A549 (cell line): ENCODE measurements at regions not wholly inside any gene's neighbourhood (a gene's known extent, or its start where the extent isn't known, plus 50 kb on each side); places are given as distances from the start of the nearest gene placed in this dataset.
"Not testable (repeated sequence)": the region's sequence is repeated elsewhere in the genome, so short reads cannot be mapped to it uniquely, and the experiment has no call there.

Experiments used
- ATAC-seq, 2 experiments: fragments of 200-7000 bp in 1 of 2; fragments of >200 bp in 1 of 2; cut with Nextera tagmentation in 1 of 2; cut with Tn5 transposase in 1 of 2; 3 replicates each; pipeline versions ENCODE4 v1.8.0 to v1.9.1; 2018 to 2020; ENCODE audit warnings: mild to moderate bottlenecking in 1 of 2, moderate library complexity in 1 of 2
- CTCF ChIA-PET: fragments of 300-600 bp; sonication (Branson Sonifier 250); formaldehyde crosslinking; extraction: SDS; loops from one replicate; lab custom pipeline; 2021; ENCODE audit warnings: antibody characterized with exemption, inconsistent platforms; lab: Yijun Ruan, JAX
- POLR2A ChIA-PET: fragments of 350-600 bp; formaldehyde crosslinking; extraction: SDS; loops from one replicate; lab custom pipeline; 2021; ENCODE audit warnings: antibody characterized with exemption, inconsistent platforms; lab: Yijun Ruan, JAX
- DNase-seq, 2 experiments: peaks; one replicate each; pipeline versions ENCODE4 v3.0.0 to v3.0.0-alpha.2; 2011 to 2016; ENCODE audit warnings: low read depth in 1 of 2, low spot score in 1 of 2
- FAIRE-seq: peaks from 2 replicates; lab custom pipeline; 2011; peaks lifted over from hg19 to GRCh38; lab: Jason Lieb, UNC
- H3K27ac ChIP-seq, 2 experiments: fragments of >200 bp; sonication (Bioruptor Twin); formaldehyde crosslinking; 3 replicates each; pipeline ENCODE4 v1.5.1; 2016 to 2017
- H3K4me1 ChIP-seq: fragments of >200 bp; sonication (Bioruptor Twin); formaldehyde crosslinking; 3 replicates; pipeline ENCODE4 v1.6.1; 2016
- H3K4me2 ChIP-seq: fragments of >200 bp; sonication (Bioruptor Twin); formaldehyde crosslinking; 3 replicates; pipeline ENCODE4 v1.6.1; 2016
- H3K4me3 ChIP-seq: fragments of >200 bp; sonication (Bioruptor Twin); formaldehyde crosslinking; 3 replicates; pipeline ENCODE4 v1.5.1; 2016
- H3K9me3 ChIP-seq: fragments of >200 bp; sonication (Bioruptor Twin); formaldehyde crosslinking; 3 replicates; pipeline ENCODE4 v1.6.1; 2016
- BHLHE40 ChIP-seq: IDR thresholded peaks from 2 replicates; pipeline ENCODE4 v1.6.1; 2012; ENCODE audit warnings: low read depth, low read length, inconsistent platforms
- CBX8 ChIP-seq: fragments of 200-600 bp; sonication (generic); IDR thresholded peaks from 2 replicates; pipeline ENCODE4 v1.6.1; 2016
- CHD2 ChIP-seq: fragments of 150-350 bp; IDR thresholded peaks from 2 replicates; pipeline ENCODE4 v1.6.1; 2014; ENCODE audit warnings: low read length; ENCODE audit not compliant: partially characterized antibody
- CHD4 ChIP-seq: fragments of 200-600 bp; sonication (generic); IDR thresholded peaks from 2 replicates; pipeline ENCODE4 v1.6.1; 2016; ENCODE audit warnings: antibody characterized with exemption, mild to moderate bottlenecking, borderline replicate concordance
- E2F6 ChIP-seq: IDR thresholded peaks from 2 replicates; pipeline ENCODE4 v1.6.1; 2012; ENCODE audit warnings: low read depth, borderline replicate concordance
- ESRRA ChIP-seq: fragments of 150-350 bp; IDR thresholded peaks from 2 replicates; pipeline ENCODE4 v1.6.1; 2014; ENCODE audit warnings: mild to moderate bottlenecking, low read length, borderline replicate concordance
- FOXS1 ChIP-seq: fragments of 250-450 bp; sonication (Bioruptor Pico); IDR thresholded peaks from 2 replicates; pipeline ENCODE4 v1.5.0; 2020; ENCODE audit warnings: mild to moderate bottlenecking, moderate library complexity
- HDAC2 ChIP-seq: fragments of 200-600 bp; sonication (generic); IDR thresholded peaks from 2 replicates; pipeline ENCODE4 v1.6.1; 2016
- HOXA7 ChIP-seq: fragments of 250-450 bp; sonication (Bioruptor Pico); IDR thresholded peaks from 2 replicates; pipeline ENCODE4 v1.5.0; 2020; ENCODE audit warnings: mild to moderate bottlenecking, moderate library complexity
- HOXB5 ChIP-seq: fragments of 250-450 bp; sonication (Bioruptor Pico); IDR thresholded peaks from 2 replicates; pipeline ENCODE4 v1.5.0; 2020; ENCODE audit warnings: mild to moderate bottlenecking, moderate library complexity
- KDM1A ChIP-seq: fragments of 200-600 bp; sonication (generic); IDR thresholded peaks from 2 replicates; pipeline ENCODE4 v1.6.1; 2016; ENCODE audit warnings: low read depth, mild to moderate bottlenecking
- MAFK ChIP-seq: fragments of 450-650 bp; IDR thresholded peaks from 2 replicates; pipeline ENCODE4 v1.6.1; 2014; ENCODE audit not compliant: partially characterized antibody
- NR3C1 ChIP-seq: fragments of >200 bp; sonication (Bioruptor Twin); formaldehyde crosslinking; IDR thresholded peaks from 3 replicates; pipeline ENCODE4 v1.6.1; 2017
- PHF8 ChIP-seq: fragments of 200-600 bp; sonication (generic); IDR thresholded peaks from 2 replicates; pipeline ENCODE4 v1.6.1; 2016; ENCODE audit warnings: low read depth, mild to moderate bottlenecking, antibody characterized with exemption, moderate library complexity, borderline replicate concordance
- POLR2A ChIP-seq: IDR thresholded peaks from 2 replicates; pipeline ENCODE4 v1.6.1; 2012; ENCODE audit warnings: mild to moderate bottlenecking, low read length
- RCOR1 ChIP-seq: fragments of 150-350 bp; IDR thresholded peaks from 2 replicates; pipeline ENCODE4 v1.6.1; 2014; ENCODE audit warnings: antibody characterized with exemption, low read length, low read depth
- REST ChIP-seq: fragments of 200-600 bp; sonication (generic); IDR thresholded peaks from 2 replicates; pipeline ENCODE4 v1.6.1; 2016; ENCODE audit warnings: antibody characterized with exemption, mild to moderate bottlenecking, moderate library complexity
- RNF2 ChIP-seq: fragments of 200-600 bp; sonication (generic); IDR thresholded peaks from 2 replicates; pipeline ENCODE4 v1.6.1; 2016; ENCODE audit warnings: low read depth, mild to moderate bottlenecking, antibody characterized with exemption, moderate library complexity, borderline replicate concordance
- TFCP2L1 ChIP-seq: fragments of 250-450 bp; sonication (Bioruptor Pico); IDR thresholded peaks from 2 replicates; pipeline ENCODE4 v1.5.0; 2021; ENCODE audit warnings: mild to moderate bottlenecking
- WGBS: methylation state at CpG from one replicate; pipeline ENCODE4 v1.1.6; 2017; ENCODE audit errors: missing lambda C conversion rate; 5-methylcytosine and 5-hydroxymethylcytosine counted together
- TF ChIP-seq, protein P1 (sequence below): fragments of 450-650 bp; IDR thresholded peaks from 2 replicates; pipeline ENCODE4 v1.6.1; 2014; ENCODE audit warnings: antibody characterized with exemption

DNA sequence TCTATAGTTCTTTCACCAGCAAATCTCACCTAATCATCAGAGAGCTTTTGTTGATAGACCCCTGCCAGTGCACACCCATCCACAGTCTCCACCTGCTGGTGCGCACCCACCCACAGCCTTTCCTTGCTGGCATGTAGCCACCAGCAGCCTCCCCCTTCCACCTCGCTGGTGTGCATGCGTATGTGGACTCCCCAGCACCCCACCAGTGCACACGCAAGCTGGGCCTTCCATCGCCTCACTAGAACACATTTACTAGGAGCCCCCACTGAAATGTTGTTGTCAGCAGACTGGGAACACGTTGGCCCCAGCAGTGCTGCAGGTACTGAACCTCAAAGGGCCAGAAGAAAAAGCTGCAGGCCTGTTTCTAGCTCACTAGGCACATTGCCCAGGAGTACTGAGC, 104.9 kb upstream of the ZWINT start:
- Histone ChIP-seq H3K27ac (no peak overlapping the region), H3K9me3 (no peaks in the 10 kb centered on the region), H3K4me2 (no peak overlapping the region), H3K4me1 (no peaks in the 10 kb centered on the region), H3K4me3 (no peak overlapping the region)
- no peak for ATAC-seq
- DNase-seq: no peak
- WGBS: 17% methylated on average over 6 of the region's 6 CpGs
- TF ChIP-seq CHD4 (no peak), HOXA7 (CRISPR knock-in tag) (no peak), HOXB5 (CRISPR knock-in tag) (no peak), CBX8 (no peak), CHD2 (no peak), RCOR1 (no peak), E2F6 (no peak), PHF8 (no peak), HDAC2 (no peak), FOXS1 (no peak), ESRRA (no peak), REST (no peak), TFCP2L1 (CRISPR knock-in tag) (no peak), BHLHE40 (no peak)
- TF ChIP-seq, protein P1, sequence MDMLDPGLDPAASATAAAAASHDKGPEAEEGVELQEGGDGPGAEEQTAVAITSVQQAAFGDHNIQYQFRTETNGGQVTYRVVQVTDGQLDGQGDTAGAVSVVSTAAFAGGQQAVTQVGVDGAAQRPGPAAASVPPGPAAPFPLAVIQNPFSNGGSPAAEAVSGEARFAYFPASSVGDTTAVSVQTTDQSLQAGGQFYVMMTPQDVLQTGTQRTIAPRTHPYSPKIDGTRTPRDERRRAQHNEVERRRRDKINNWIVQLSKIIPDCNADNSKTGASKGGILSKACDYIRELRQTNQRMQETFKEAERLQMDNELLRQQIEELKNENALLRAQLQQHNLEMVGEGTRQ: no peak
- ChIA-PET CTCF (no interaction called here), POLR2A (no interaction called here)
- FAIRE-seq: no peak

DNA sequence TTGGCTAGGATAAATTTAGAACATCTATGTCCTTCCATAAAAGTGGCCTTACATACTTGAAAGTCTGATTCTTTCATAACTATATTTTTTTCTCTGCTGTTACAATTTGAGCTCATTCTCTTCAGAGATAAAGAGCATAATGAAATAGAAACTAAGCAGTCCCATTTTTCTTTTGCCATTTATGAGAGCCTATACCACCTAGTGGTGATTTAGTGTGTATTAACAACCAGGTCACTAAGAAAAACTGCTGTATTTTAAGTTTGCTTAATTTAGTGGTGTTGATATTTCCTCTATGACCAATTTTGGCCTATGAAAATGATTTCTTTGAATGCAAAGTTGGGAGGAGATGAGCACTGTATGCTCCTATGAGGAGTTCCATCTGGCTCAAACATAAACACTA, 88.7 kb upstream of the ZWINT start:
- no peak for DNase-seq
- CTCF ChIA-PET: no interaction called here

GRCh38 chr10:56447613-56448012, 86.6 kb upstream of the ZWINT start:
- H3K4me3 ChIP-seq, POLR2A ChIA-PET, CTCF ChIA-PET, H3K4me1 ChIP-seq, DNase-seq, H3K27ac ChIP-seq, ATAC-seq, H3K9me3 ChIP-seq, H3K4me2 ChIP-seq, FAIRE-seq: not testable (repeated sequence)
- WGBS: 19% methylated on average over 10 of the region's 10 CpGs

More for the DNA sequence above, 88.7 kb upstream of the ZWINT start:
- POLR2A ChIA-PET: no interaction called here
- H3K27ac ChIP-seq: no peak overlapping the region
- H3K4me1 ChIP-seq: no peaks in the 10 kb centered on the region
- no peak overlapping the region for H3K4me2 ChIP-seq
- TF ChIP-seq KDM1A (no peak), RNF2 (no peak), POLR2A (no peak), MAFK (no peak), NR3C1 (no peak)
- TF ChIP-seq, all 56 proteins: peak for 0
- no peak overlapping the region for H3K4me3 ChIP-seq
- no peaks in the 10 kb centered on the region for H3K9me3 ChIP-seq
- ATAC-seq (no peak), FAIRE-seq (no peak)

- ATAC-seq, DNase-seq, H3K4me1 ChIP-seq, H3K4me2 ChIP-seq, H3K4me3 ChIP-seq, FAIRE-seq, POLR2A ChIA-PET, H3K27ac ChIP-seq, CTCF ChIA-PET, H3K9me3 ChIP-seq: not testable (repeated sequence)
- WGBS: 0% methylated on average over 1 of the region's 1 CpG
These were observed 80.3 kb upstream of the ZWINT start for GRCh38 chr10:56441337-56441736.
